HEK293 (cell line): ENCODE measurements at regions not wholly inside any gene's neighbourhood (a gene's known extent, or its start where the extent isn't known, plus 50 kb on each side); places are given as distances from the start of the nearest gene placed in this dataset.

Experiments
- CTCF ChIA-PET: fragments of 350-600 bp; formaldehyde crosslinking; extraction: SDS; loops from one replicate; lab custom pipeline; 2021; ENCODE audit warnings: antibody characterized with exemption; lab: Yijun Ruan, JAX
- POLR2A ChIA-PET: fragments of 300-600 bp; formaldehyde crosslinking; extraction: SDS; loops from one replicate; lab custom pipeline; 2020; ENCODE audit warnings: antibody characterized with exemption, inconsistent platforms; lab: Yijun Ruan, JAX
- H3K27ac ChIP-seq: fragments of 200-500 bp; sonication (Bioruptor generic); 2 replicates; pipeline ENCODE4 v1.5.1; 2014; ENCODE audit warnings: low read depth, low read length, control low read depth, inconsistent platforms; ENCODE audit errors: extremely low read depth
- H3K36me3 ChIP-seq, 2 experiments: fragments of 200-500 bp in 1 of 2; sonication (Bioruptor generic) in 1 of 2; 1 replicate in 1 of 2; 2 replicates in 1 of 2; pipeline ENCODE4 v1.5.1; 2014 to 2017; ENCODE audit warnings: inconsistent platforms in 2 of 2, low read length in 2 of 2; ENCODE audit not compliant: control insufficient read depth in 2 of 2, insufficient read depth in 1 of 2
- H3K4me1 ChIP-seq: fragments of 200-500 bp; sonication (Bioruptor generic); 2 replicates; pipeline ENCODE4 v1.5.1; 2014; ENCODE audit warnings: mild to moderate bottlenecking, low read length, inconsistent platforms; ENCODE audit not compliant: control insufficient read depth, insufficient read depth
- H3K4me3 ChIP-seq: 2 replicates; pipeline ENCODE4 v1.5.1; 2011; ENCODE audit warnings: low read depth, mild to moderate bottlenecking, control low read depth, low read length, moderate library complexity
- H3K9me3 ChIP-seq: fragments of 200-500 bp; sonication (Bioruptor generic); 2 replicates; pipeline ENCODE4 v1.5.1; 2014; ENCODE audit warnings: low read depth, low read length, inconsistent platforms; ENCODE audit not compliant: control insufficient read depth, insufficient read depth
- BCL11A ChIP-seq: fragments of 450-650 bp; formaldehyde crosslinking; IDR thresholded peaks from 2 replicates; pipeline ENCODE4 v1.5.1; 2016; ENCODE audit warnings: low read depth, missing biosample characterization, missing genetic modification characterization
- GFI1B ChIP-seq: fragments of 450-650 bp; formaldehyde crosslinking; IDR thresholded peaks from 2 replicates; pipeline ENCODE4 v1.5.1; 2016; ENCODE audit warnings: missing biosample characterization, missing genetic modification characterization
- HOXA7 ChIP-seq: sonication (generic); formaldehyde crosslinking; IDR thresholded peaks from 2 replicates; pipeline ENCODE4 v1.8.1; 2022; ENCODE audit warnings: missing genetic modification reagents, borderline replicate concordance
- YY2 ChIP-seq: fragments of 450-650 bp; formaldehyde crosslinking; IDR thresholded peaks from 2 replicates; pipeline ENCODE4 v1.5.1; 2016; ENCODE audit warnings: missing biosample characterization, missing genetic modification characterization
- ZBTB7A ChIP-seq: fragments of 450-650 bp; formaldehyde crosslinking; IDR thresholded peaks from 2 replicates; pipeline ENCODE4 v1.5.1; 2016; ENCODE audit warnings: low read depth, missing biosample characterization, missing genetic modification characterization
- ZFP41 ChIP-seq: fragments of 450-650 bp; formaldehyde crosslinking; IDR thresholded peaks from 2 replicates; pipeline ENCODE4 v1.5.1; 2016; ENCODE audit warnings: missing biosample characterization, missing genetic modification characterization, borderline replicate concordance
- ZNF140 ChIP-seq: fragments of 450-650 bp; formaldehyde crosslinking; IDR thresholded peaks from 2 replicates; pipeline ENCODE4 v1.5.1; 2016; ENCODE audit warnings: missing biosample characterization, missing genetic modification characterization
- ZNF2 ChIP-seq: fragments of 450-650 bp; formaldehyde crosslinking; IDR thresholded peaks from 2 replicates; pipeline ENCODE4 v1.5.1; 2016; ENCODE audit warnings: missing biosample characterization, missing genetic modification characterization
- ZNF24 ChIP-seq: fragments of 450-650 bp; formaldehyde crosslinking; IDR thresholded peaks from 2 replicates; pipeline ENCODE4 v1.5.1; 2016; ENCODE audit warnings: missing biosample characterization, missing genetic modification characterization
- ZNF266 ChIP-seq: fragments of 450-650 bp; formaldehyde crosslinking; IDR thresholded peaks from 2 replicates; pipeline ENCODE4 v1.5.1; 2016; ENCODE audit warnings: missing biosample characterization, missing genetic modification characterization, low read depth
- ZNF302 ChIP-seq: fragments of 450-650 bp; formaldehyde crosslinking; IDR thresholded peaks from 2 replicates; pipeline ENCODE4 v1.5.1; 2016; ENCODE audit warnings: missing biosample characterization, missing genetic modification characterization, low read depth
- ZNF404 ChIP-seq: fragments of 450-650 bp; formaldehyde crosslinking; IDR thresholded peaks from 2 replicates; pipeline ENCODE4 v1.5.1; 2017; ENCODE audit warnings: missing biosample characterization, missing genetic modification characterization
- ZNF521 ChIP-seq: fragments of 450-650 bp; formaldehyde crosslinking; IDR thresholded peaks from 2 replicates; pipeline ENCODE4 v1.5.1; 2017; ENCODE audit warnings: missing biosample characterization, mild to moderate bottlenecking, missing genetic modification characterization
- ZNF549 ChIP-seq: fragments of 450-650 bp; IDR thresholded peaks from 2 replicates; pipeline ENCODE4 v1.5.1; 2018; ENCODE audit warnings: missing biosample characterization, missing genetic modification characterization, mild to moderate bottlenecking, inconsistent platforms, moderate library complexity
- ZNF555 ChIP-seq: fragments of 450-650 bp; formaldehyde crosslinking; conservative IDR thresholded peaks from 2 replicates; pipeline ENCODE4 v1.5.1; 2017; ENCODE audit warnings: missing biosample characterization, mild to moderate bottlenecking, missing genetic modification characterization, inconsistent platforms
- ZNF561 ChIP-seq: fragments of 450-650 bp; IDR thresholded peaks from 2 replicates; pipeline ENCODE4 v1.5.1; 2018; ENCODE audit warnings: missing biosample characterization, missing genetic modification characterization, borderline replicate concordance
- ZNF571 ChIP-seq: fragments of 450-650 bp; formaldehyde crosslinking; IDR thresholded peaks from 2 replicates; pipeline ENCODE4 v1.5.0; 2017; ENCODE audit warnings: missing biosample characterization, missing genetic modification characterization
- ZNF654 ChIP-seq: fragments of 450-650 bp; formaldehyde crosslinking; IDR thresholded peaks from 2 replicates; pipeline ENCODE4 v1.5.1; 2016; ENCODE audit warnings: low read depth, missing biosample characterization, missing genetic modification characterization
- ZNF701 ChIP-seq: fragments of 450-650 bp; formaldehyde crosslinking; IDR thresholded peaks from 2 replicates; pipeline ENCODE4 v1.5.1; 2016; ENCODE audit warnings: missing biosample characterization, missing genetic modification characterization
- ZSCAN16 ChIP-seq: fragments of 450-650 bp; formaldehyde crosslinking; IDR thresholded peaks from 2 replicates; pipeline ENCODE4 v1.5.1; 2016; ENCODE audit warnings: missing biosample characterization, missing genetic modification characterization
- TF ChIP-seq, protein P1 (sequence below): fragments of 450-650 bp; formaldehyde crosslinking; conservative IDR thresholded peaks from 2 replicates; pipeline ENCODE4 v1.5.1; 2016; ENCODE audit warnings: low read depth, missing biosample characterization, missing genetic modification characterization
- TF ChIP-seq, protein P2 (sequence below): fragments of 450-650 bp; formaldehyde crosslinking; IDR thresholded peaks from 2 replicates; pipeline ENCODE4 v1.5.1; 2017; ENCODE audit warnings: missing biosample characterization, missing genetic modification characterization
- TF ChIP-seq, protein P3 (sequence below): fragments of 450-650 bp; formaldehyde crosslinking; IDR thresholded peaks from 2 replicates; pipeline ENCODE4 v1.5.1; 2016; ENCODE audit warnings: missing biosample characterization, missing genetic modification characterization
- TF ChIP-seq, protein P4 (sequence below): fragments of 450-650 bp; formaldehyde crosslinking; IDR thresholded peaks from 2 replicates; pipeline ENCODE4 v1.5.1; 2016; ENCODE audit warnings: missing biosample characterization, missing genetic modification characterization, borderline replicate concordance

DNA sequence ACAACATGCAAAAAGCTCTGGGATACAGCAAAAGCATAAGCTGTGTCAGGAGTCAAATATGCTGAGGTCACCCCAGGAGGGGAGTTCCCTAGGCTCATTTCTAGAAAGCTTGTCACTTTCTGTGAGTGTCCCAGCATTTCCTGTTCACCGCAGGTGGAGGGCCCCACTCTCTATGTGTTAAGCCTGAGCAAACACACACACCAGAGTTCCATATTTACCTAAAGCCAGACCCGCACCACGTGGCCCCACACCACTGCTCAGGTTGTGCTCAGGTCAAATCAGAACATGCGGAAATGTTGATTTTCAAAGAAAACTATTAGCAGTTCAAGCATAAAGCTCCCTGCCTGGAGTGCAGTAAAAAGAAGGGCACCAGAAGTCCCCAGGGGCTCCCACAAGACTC, 259.6 kb upstream of the PPP2R2D start (continued):
- TF ChIP-seq, protein P1, sequence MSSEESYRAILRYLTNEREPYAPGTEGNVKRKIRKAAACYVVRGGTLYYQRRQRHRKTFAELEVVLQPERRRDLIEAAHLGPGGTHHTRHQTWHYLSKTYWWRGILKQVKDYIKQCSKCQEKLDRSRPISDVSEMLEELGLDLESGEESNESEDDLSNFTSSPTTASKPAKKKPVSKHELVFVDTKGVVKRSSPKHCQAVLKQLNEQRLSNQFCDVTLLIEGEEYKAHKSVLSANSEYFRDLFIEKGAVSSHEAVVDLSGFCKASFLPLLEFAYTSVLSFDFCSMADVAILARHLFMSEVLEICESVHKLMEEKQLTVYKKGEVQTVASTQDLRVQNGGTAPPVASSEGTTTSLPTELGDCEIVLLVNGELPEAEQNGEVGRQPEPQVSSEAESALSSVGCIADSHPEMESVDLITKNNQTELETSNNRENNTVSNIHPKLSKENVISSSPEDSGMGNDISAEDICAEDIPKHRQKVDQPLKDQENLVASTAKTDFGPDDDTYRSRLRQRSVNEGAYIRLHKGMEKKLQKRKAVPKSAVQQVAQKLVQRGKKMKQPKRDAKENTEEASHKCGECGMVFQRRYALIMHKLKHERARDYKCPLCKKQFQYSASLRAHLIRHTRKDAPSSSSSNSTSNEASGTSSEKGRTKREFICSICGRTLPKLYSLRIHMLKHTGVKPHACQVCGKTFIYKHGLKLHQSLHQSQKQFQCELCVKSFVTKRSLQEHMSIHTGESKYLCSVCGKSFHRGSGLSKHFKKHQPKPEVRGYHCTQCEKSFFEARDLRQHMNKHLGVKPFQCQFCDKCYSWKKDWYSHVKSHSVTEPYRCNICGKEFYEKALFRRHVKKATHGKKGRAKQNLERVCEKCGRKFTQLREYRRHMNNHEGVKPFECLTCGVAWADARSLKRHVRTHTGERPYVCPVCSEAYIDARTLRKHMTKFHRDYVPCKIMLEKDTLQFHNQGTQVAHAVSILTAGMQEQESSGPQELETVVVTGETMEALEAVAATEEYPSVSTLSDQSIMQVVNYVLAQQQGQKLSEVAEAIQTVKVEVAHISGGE (tag by site-specific recombination): no peak
- TF ChIP-seq ZNF561 (tag by site-specific recombination): no peak
- TF ChIP-seq ZNF555: no peak
- TF ChIP-seq ZNF2 (tag by site-specific recombination): no peak
- no peak for TF ChIP-seq ZNF571

DNA sequence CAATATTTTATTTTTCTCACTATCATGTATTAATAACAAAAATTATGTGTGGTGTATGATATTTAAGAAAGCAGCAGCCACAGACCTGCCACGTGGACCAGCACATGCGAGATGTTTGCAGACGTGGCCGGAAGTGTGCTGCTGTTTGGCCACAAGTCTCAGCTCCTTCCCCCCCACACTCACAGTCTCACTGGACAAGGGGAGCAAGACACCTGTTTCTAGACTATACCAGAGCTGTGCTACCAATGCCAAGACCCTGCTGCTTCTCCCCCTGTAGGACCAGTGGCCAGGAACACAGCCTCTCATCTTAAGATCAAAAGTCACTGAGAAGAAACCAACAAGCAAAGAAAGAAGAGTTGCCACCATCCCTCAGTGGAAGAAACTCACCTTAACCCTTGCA, 258.9 kb upstream of the PPP2R2D start:
- Histone ChIP-seq H3K9me3 (no peaks in the 10 kb centered on the region), H3K4me1 (no peaks in the 10 kb centered on the region), H3K27ac (no peak overlapping the region), H3K36me3 (no peaks in the 10 kb centered on the region), H3K4me3 (no peak overlapping the region)
- TF ChIP-seq, protein P2, sequence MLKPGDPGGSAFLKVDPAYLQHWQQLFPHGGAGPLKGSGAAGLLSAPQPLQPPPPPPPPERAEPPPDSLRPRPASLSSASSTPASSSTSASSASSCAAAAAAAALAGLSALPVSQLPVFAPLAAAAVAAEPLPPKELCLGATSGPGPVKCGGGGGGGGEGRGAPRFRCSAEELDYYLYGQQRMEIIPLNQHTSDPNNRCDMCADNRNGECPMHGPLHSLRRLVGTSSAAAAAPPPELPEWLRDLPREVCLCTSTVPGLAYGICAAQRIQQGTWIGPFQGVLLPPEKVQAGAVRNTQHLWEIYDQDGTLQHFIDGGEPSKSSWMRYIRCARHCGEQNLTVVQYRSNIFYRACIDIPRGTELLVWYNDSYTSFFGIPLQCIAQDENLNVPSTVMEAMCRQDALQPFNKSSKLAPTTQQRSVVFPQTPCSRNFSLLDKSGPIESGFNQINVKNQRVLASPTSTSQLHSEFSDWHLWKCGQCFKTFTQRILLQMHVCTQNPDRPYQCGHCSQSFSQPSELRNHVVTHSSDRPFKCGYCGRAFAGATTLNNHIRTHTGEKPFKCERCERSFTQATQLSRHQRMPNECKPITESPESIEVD: no peak
- TF ChIP-seq ZNF549 (tag by site-specific recombination): no peak
- TF ChIP-seq ZNF302 (tag by site-specific recombination): no peak
- no peak for TF ChIP-seq ZSCAN16 (tag by site-specific recombination)
- TF ChIP-seq ZNF266 (tag by site-specific recombination): no peak
- no peak for TF ChIP-seq ZNF701 (tag by site-specific recombination)
- TF ChIP-seq, protein P3, sequence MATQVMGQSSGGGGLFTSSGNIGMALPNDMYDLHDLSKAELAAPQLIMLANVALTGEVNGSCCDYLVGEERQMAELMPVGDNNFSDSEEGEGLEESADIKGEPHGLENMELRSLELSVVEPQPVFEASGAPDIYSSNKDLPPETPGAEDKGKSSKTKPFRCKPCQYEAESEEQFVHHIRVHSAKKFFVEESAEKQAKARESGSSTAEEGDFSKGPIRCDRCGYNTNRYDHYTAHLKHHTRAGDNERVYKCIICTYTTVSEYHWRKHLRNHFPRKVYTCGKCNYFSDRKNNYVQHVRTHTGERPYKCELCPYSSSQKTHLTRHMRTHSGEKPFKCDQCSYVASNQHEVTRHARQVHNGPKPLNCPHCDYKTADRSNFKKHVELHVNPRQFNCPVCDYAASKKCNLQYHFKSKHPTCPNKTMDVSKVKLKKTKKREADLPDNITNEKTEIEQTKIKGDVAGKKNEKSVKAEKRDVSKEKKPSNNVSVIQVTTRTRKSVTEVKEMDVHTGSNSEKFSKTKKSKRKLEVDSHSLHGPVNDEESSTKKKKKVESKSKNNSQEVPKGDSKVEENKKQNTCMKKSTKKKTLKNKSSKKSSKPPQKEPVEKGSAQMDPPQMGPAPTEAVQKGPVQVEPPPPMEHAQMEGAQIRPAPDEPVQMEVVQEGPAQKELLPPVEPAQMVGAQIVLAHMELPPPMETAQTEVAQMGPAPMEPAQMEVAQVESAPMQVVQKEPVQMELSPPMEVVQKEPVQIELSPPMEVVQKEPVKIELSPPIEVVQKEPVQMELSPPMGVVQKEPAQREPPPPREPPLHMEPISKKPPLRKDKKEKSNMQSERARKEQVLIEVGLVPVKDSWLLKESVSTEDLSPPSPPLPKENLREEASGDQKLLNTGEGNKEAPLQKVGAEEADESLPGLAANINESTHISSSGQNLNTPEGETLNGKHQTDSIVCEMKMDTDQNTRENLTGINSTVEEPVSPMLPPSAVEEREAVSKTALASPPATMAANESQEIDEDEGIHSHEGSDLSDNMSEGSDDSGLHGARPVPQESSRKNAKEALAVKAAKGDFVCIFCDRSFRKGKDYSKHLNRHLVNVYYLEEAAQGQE (tag by site-specific recombination): no peak
- no peak for TF ChIP-seq YY2 (tag by site-specific recombination)
- POLR2A ChIA-PET: no interaction called here
- CTCF ChIA-PET: no interaction called here

DNA sequence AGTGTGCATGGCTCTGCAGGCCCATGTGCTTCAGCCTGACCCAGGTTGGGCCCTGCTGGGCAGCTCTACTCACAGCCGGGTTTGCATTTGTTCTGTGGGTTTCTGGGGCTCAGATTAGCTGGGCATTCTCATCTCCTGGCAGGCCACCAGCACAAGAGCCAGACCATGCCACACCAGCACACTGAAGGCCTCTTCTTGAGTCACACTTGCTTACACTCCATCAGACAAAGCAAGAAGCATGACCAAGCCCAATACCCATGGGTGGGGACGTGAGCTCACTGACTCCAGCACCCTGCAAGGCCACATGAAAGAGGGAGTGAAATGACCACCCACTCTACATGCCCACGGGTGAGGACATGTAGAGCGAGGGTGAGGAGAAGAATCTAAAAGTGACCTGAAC, 257.8 kb upstream of the PPP2R2D start:
- Histone ChIP-seq H3K36me3 (no peaks in the 10 kb centered on the region), H3K4me3 (no peak overlapping the region), H3K4me1 (no peaks in the 10 kb centered on the region), H3K9me3 (no peaks in the 10 kb centered on the region), H3K27ac (no peak overlapping the region)
- ChIA-PET CTCF (interaction anchor here (0.5 kb wide), 1 partner anchor 217 kb away, joined by 3 read pairs; no protein-coding TSS in a partner anchor), POLR2A (no interaction called here)
- TF ChIP-seq ZBTB7A (tag by site-specific recombination): no peak
- TF ChIP-seq BCL11A (tag by site-specific recombination): no peak
- TF ChIP-seq ZNF140 (tag by site-specific recombination): no peak
- no peak for TF ChIP-seq ZNF404 (tag by site-specific recombination)
- no peak for TF ChIP-seq ZNF521 (tag by site-specific recombination)
- TF ChIP-seq GFI1B (tag by site-specific recombination): no peak
- TF ChIP-seq, protein P4, sequence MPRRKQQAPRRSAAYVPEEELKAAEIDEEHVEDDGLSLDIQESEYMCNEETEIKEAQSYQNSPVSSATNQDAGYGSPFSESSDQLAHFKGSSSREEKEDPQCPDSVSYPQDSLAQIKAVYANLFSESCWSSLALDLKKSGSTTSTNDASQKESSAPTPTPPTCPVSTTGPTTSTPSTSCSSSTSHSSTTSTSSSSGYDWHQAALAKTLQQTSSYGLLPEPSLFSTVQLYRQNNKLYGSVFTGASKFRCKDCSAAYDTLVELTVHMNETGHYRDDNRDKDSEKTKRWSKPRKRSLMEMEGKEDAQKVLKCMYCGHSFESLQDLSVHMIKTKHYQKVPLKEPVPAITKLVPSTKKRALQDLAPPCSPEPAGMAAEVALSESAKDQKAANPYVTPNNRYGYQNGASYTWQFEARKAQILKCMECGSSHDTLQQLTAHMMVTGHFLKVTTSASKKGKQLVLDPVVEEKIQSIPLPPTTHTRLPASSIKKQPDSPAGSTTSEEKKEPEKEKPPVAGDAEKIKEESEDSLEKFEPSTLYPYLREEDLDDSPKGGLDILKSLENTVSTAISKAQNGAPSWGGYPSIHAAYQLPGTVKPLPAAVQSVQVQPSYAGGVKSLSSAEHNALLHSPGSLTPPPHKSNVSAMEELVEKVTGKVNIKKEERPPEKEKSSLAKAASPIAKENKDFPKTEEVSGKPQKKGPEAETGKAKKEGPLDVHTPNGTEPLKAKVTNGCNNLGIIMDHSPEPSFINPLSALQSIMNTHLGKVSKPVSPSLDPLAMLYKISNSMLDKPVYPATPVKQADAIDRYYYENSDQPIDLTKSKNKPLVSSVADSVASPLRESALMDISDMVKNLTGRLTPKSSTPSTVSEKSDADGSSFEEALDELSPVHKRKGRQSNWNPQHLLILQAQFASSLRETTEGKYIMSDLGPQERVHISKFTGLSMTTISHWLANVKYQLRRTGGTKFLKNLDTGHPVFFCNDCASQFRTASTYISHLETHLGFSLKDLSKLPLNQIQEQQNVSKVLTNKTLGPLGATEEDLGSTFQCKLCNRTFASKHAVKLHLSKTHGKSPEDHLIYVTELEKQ (tag by site-specific recombination): no peak
- no peak for TF ChIP-seq ZFP41
- no peak for TF ChIP-seq ZNF654 (tag by site-specific recombination)
- TF ChIP-seq HOXA7 (CRISPR knock-in tag): no peak
- TF ChIP-seq ZNF24 (tag by site-specific recombination): no peak
